Vagina (tissue), 2 donors: ENCODE measurements at regions not wholly inside any gene's neighbourhood (a gene's known extent, or its start where the extent isn't known, plus 50 kb on each side); places are given as distances from the start of the nearest gene placed in this dataset.
"Not testable (repeated sequence)": the region's sequence is repeated elsewhere in the genome, so short reads cannot be mapped to it uniquely, and the experiment has no call there.

Experiments used
- DNase-seq, 2 donors: peaks; one replicate each; pipeline ENCODE4 v3.0.0-alpha.2; 2017; ENCODE audit errors: extremely low spot score in 2 of 2
- H3K27ac ChIP-seq: fragments of 200-600 bp; sonication (generic); one replicate; pipeline ENCODE4 v1.5.1; 2019
- H3K27me3 ChIP-seq: fragments of 200-600 bp; sonication (generic); one replicate; pipeline ENCODE4 v1.5.1; 2019
- H3K36me3 ChIP-seq, 2 donors: fragments of 200-600 bp; sonication (generic); one replicate each; pipeline ENCODE4 v1.5.1; 2017 to 2019
- H3K4me1 ChIP-seq: fragments of 200-600 bp; sonication (generic); one replicate; pipeline ENCODE4 v1.5.1; 2019
- H3K4me3 ChIP-seq, 2 donors: fragments of 200-600 bp; sonication (generic); 1 replicate in 1 of 2; 2 replicates in 1 of 2; pipeline ENCODE4 v1.5.1; 2016 to 2019
- H3K9me3 ChIP-seq: fragments of 200-600 bp; sonication (generic); one replicate; pipeline ENCODE4 v1.5.1; 2019
- intact Hi-C: fragments of 100-400 bp; cut with DNase I; formaldehyde crosslinking; loops from one replicate; pipeline ENCODE4 v1.15.1; 2023

GRCh38 chr15:31707944-31708702 lies 322.2 kb upstream of the CHRNA7 start:
- intact Hi-C loops, H3K27ac ChIP-seq, H3K36me3 ChIP-seq, DNase-seq, H3K4me1 ChIP-seq, H3K27me3 ChIP-seq, H3K9me3 ChIP-seq, H3K4me3 ChIP-seq: not testable (repeated sequence)

DNA sequence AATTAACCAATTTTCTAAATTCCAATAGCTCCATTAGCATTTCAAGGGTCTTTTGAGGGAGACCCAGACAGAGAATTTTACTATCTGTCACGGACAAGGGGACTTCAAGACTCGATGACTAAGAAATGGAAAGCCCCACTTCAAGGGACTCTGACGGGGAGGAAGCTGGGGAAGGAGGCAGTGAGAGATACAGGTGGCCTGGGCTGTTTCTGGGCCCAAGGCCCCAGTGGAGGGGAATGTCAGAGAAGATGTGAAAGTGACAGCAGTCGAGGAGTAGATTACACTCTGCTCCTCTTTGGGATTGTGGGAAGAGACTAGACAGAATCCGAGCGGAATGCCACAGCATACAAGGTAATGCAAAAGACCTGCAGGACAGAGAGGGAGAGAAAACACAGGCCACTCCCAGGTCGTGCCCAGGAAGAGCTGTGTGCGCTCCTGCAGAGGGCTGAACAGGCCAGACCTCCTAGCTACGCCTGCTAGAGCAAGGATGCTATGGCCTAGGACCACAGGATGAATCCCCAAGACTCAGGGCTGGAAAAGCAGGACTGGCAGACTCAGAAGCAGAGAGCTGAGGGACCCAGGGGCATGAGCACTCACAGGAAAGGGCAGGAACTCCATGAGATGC lies 321.5 kb upstream of the CHRNA7 start:
- H3K4me3 ChIP-seq, H3K27ac ChIP-seq, H3K9me3 ChIP-seq, intact Hi-C loops, H3K36me3 ChIP-seq, DNase-seq, H3K4me1 ChIP-seq, H3K27me3 ChIP-seq: not testable (repeated sequence)

DNA sequence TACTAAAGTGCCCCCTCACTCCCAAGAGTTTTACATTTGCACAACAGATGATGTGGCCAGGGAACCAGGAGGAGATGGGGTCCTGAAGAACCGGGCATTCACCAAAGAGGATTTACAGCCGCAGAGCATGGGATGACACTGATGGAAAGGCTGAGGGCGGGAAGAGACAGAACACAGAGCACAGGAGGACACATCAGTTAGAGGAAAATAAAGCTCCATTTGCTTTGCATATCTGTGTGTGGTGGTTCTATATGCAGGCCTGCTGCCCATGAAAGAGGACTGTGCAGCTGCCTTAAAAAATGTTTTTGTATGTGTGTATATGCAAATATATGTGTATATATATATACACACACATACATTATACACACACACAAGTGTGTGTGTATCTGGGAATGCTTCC lies 320.8 kb upstream of the CHRNA7 start:
- H3K27ac ChIP-seq, H3K27me3 ChIP-seq, H3K9me3 ChIP-seq, H3K4me3 ChIP-seq, H3K36me3 ChIP-seq, H3K4me1 ChIP-seq, intact Hi-C loops, DNase-seq: not testable (repeated sequence)

DNA sequence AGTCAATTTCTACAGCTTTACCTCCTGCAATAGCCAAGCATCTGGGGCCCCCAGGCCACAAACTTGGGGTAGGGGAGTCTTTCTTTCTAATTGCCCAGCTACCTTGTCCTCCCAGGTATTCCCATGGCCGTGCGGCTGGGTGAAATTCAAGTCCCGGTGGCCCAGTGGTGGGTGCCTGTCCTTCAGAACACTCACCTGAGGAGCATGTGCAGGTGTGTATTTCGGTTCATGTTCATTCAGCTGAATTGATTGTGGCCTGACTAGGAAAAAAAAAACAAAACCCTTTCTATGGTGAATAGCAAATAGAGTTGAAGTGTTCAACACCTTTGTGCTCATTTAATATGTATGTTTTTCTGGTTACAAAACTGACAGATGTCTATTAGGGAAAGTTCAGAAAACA lies 319.5 kb upstream of the CHRNA7 start:
- H3K36me3 ChIP-seq, H3K9me3 ChIP-seq, H3K27ac ChIP-seq, H3K4me1 ChIP-seq, H3K27me3 ChIP-seq, intact Hi-C loops, DNase-seq, H3K4me3 ChIP-seq: not testable (repeated sequence)

GRCh38 chr15:31715208-31715607 lies 315.1 kb upstream of the CHRNA7 start:
- H3K36me3 ChIP-seq, intact Hi-C loops: not testable (repeated sequence)

GRCh38 chr15:31718625-31719024 lies 311.7 kb upstream of the CHRNA7 start:
- H3K27ac ChIP-seq, H3K36me3 ChIP-seq, H3K4me3 ChIP-seq, H3K27me3 ChIP-seq, H3K9me3 ChIP-seq, intact Hi-C loops, H3K4me1 ChIP-seq, DNase-seq: not testable (repeated sequence)

More at GRCh38 chr15:31715208-31715607, 315.1 kb upstream of the CHRNA7 start:
- not testable (repeated sequence) for H3K4me1 ChIP-seq, H3K9me3 ChIP-seq, H3K4me3 ChIP-seq, H3K27me3 ChIP-seq, H3K27ac ChIP-seq, DNase-seq

- H3K36me3 ChIP-seq, H3K27me3 ChIP-seq, H3K27ac ChIP-seq, intact Hi-C loops, H3K9me3 ChIP-seq, DNase-seq, H3K4me3 ChIP-seq, H3K4me1 ChIP-seq: not testable (repeated sequence)
Measured at GRCh38 chr15:31719396-31720022, 310.8 kb upstream of the CHRNA7 start.

- DNase-seq, H3K9me3 ChIP-seq, H3K36me3 ChIP-seq, intact Hi-C loops, H3K27ac ChIP-seq, H3K4me3 ChIP-seq, H3K27me3 ChIP-seq, H3K4me1 ChIP-seq: not testable (repeated sequence)
Measured at GRCh38 chr15:31723019-31723418, 307.3 kb upstream of the CHRNA7 start.

GRCh38 chr15:31724903-31725302 lies 305.4 kb upstream of the CHRNA7 start:
- H3K27ac ChIP-seq, intact Hi-C loops, DNase-seq, H3K4me3 ChIP-seq, H3K27me3 ChIP-seq, H3K36me3 ChIP-seq, H3K9me3 ChIP-seq, H3K4me1 ChIP-seq: not testable (repeated sequence)

DNA sequence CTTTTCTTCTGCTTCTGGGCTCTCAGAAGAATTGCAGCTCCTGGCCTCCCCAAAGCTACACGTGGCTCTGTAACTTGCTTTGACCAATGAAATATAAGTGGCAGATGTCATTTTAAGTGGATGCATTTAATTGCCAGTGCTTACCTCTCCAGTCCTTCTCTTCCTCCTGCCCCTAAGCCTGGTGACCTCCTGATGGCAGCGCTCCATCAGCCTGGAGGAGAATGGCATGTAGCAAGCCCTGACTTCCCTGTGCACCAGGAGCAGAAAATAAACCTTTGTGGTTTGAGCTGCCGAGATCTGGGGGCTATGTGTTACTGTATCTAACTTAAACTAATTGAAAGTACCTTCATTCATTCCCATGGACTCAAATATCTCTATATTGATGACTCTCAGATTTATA lies 304.7 kb upstream of the CHRNA7 start:
- H3K27ac ChIP-seq, H3K36me3 ChIP-seq, H3K4me3 ChIP-seq, H3K27me3 ChIP-seq, H3K9me3 ChIP-seq, DNase-seq, H3K4me1 ChIP-seq, intact Hi-C loops: not testable (repeated sequence)
